WTC11 (cell line): ENCODE measurements at regions not wholly inside any gene's neighbourhood (a gene's known extent, or its start where the extent isn't known, plus 50 kb on each side); places are given as distances from the start of the nearest gene placed in this dataset.

Source experiments
- ATF2 ChIP-seq: sonication (generic); formaldehyde crosslinking; IDR thresholded peaks from 2 replicates; pipeline ENCODE4 v1.8.1; 2022; ENCODE audit warnings: low read depth, missing genetic modification reagents, borderline replicate concordance
- ATF3 ChIP-seq: sonication (generic); formaldehyde crosslinking; conservative IDR thresholded peaks from 2 replicates; pipeline ENCODE4 v1.8.1; 2022; ENCODE audit warnings: mild to moderate bottlenecking, missing genetic modification reagents
- CTCF ChIP-seq: fragments of 200-600 bp; IDR thresholded peaks from 2 replicates; pipeline ENCODE4 v1.8.0; 2022; ENCODE audit warnings: antibody characterized with exemption
- FOXP1 ChIP-seq: sonication (generic); formaldehyde crosslinking; IDR thresholded peaks from 2 replicates; pipeline ENCODE4 v1.8.0; 2022; ENCODE audit warnings: missing genetic modification reagents, mild to moderate bottlenecking, moderate library complexity, borderline replicate concordance
- MAX ChIP-seq: sonication (generic); formaldehyde crosslinking; IDR thresholded peaks from 2 replicates; pipeline ENCODE4 v1.8.0; 2022; ENCODE audit warnings: mild to moderate bottlenecking, missing genetic modification reagents
- MLX ChIP-seq: sonication (generic); formaldehyde crosslinking; IDR thresholded peaks from 2 replicates; pipeline ENCODE4 v1.8.1; 2023; ENCODE audit warnings: mild to moderate bottlenecking, missing genetic modification reagents, moderate library complexity
- NR2C2 ChIP-seq: sonication (generic); formaldehyde crosslinking; IDR thresholded peaks from 2 replicates; pipeline ENCODE4 v1.8.0; 2022; ENCODE audit warnings: mild to moderate bottlenecking, missing genetic modification reagents
- ZSCAN18 ChIP-seq: fragments of 250-450 bp; sonication (Bioruptor Pico); IDR thresholded peaks from 2 replicates; pipeline ENCODE4 v2.1.2; 2022; ENCODE audit warnings: mild to moderate bottlenecking, moderate library complexity

GRCh38 chr13:98629055-98629454, 52.1 kb upstream of the STK24 start:
- no peak for TF ChIP-seq NR2C2 (CRISPR knock-in tag)
- TF ChIP-seq ATF3 (CRISPR knock-in tag), result no peak
- no peak for TF ChIP-seq CTCF
- no peak for TF ChIP-seq ZSCAN18
- no peak for TF ChIP-seq ATF2
- TF ChIP-seq MLX (CRISPR knock-in tag), result no peak
- TF ChIP-seq FOXP1, result no peak
- no peak for TF ChIP-seq MAX (CRISPR knock-in tag)
